ENCODE measurements at regions not wholly inside any gene's neighbourhood (a gene's known extent, or its start where the extent isn't known, plus 50 kb on each side); places are given as distances from the start of the nearest gene placed in this dataset.

- DNase-seq (ENCODE audit: low spot score) (no peak), ATAC-seq (ENCODE audit: insufficient number of reproducible peaks, low FRiP score, low read depth) (no peak)
- H3K4me1 ChIP-seq (ENCODE audit: control insufficient read depth in 1 of 2, low read depth in 2 of 2): no peaks in the 10 kb centered on the region
- peaks cover 8% of the 10 kb centered on the region for H3K9me3 ChIP-seq
- no peaks in the 10 kb centered on the region for H3K36me3 ChIP-seq
- H3K27me3 ChIP-seq (replicated peaks; ENCODE audit: insufficient read depth): no peaks in the 10 kb centered on the region
- no peak overlapping the region for H3K27ac ChIP-seq
- no peak for TF ChIP-seq CTCF (IDR thresholded peaks at IDR 0.05)
- no peak overlapping the region for H3K4me3 ChIP-seq
These were observed 232.8 kb downstream of the MYLK4 start for GRCh38 chr6:2517855-2518473.

GRCh38 chr6:2517401-2517800 lies 233.3 kb downstream of the MYLK4 start:
- peaks cover 8% of the 10 kb centered on the region for H3K9me3 ChIP-seq
- H3K27ac ChIP-seq: no peak overlapping the region
- ATAC-seq (ENCODE audit: insufficient number of reproducible peaks, low FRiP score, low read depth) (no peak), DNase-seq (ENCODE audit: low spot score) (no peak)
- no peaks in the 10 kb centered on the region for H3K27me3 ChIP-seq (replicated peaks; ENCODE audit: insufficient read depth)
- TF ChIP-seq CTCF (IDR thresholded peaks at IDR 0.05): no peak
- no peaks in the 10 kb centered on the region for H3K36me3 ChIP-seq
- H3K4me3 ChIP-seq: no peak overlapping the region
- H3K4me1 ChIP-seq (ENCODE audit: control insufficient read depth in 1 of 2, low read depth in 2 of 2): no peaks in the 10 kb centered on the region

- H3K36me3 ChIP-seq: no peaks in the 10 kb centered on the region
- no peak for TF ChIP-seq CTCF (IDR thresholded peaks at IDR 0.05)
- no peak overlapping the region for H3K27ac ChIP-seq
- H3K9me3 ChIP-seq: peaks cover 8% of the 10 kb centered on the region
- no peaks in the 10 kb centered on the region for H3K27me3 ChIP-seq (replicated peaks; ENCODE audit: insufficient read depth)
- no peak for ATAC-seq (ENCODE audit: insufficient number of reproducible peaks, low FRiP score, low read depth)
- H3K4me3 ChIP-seq: no peak overlapping the region
- no peak for DNase-seq (ENCODE audit: low spot score)
- no peaks in the 10 kb centered on the region for H3K4me1 ChIP-seq (ENCODE audit: control insufficient read depth in 1 of 2, low read depth in 2 of 2)
These were observed 234.7 kb downstream of the MYLK4 start for GRCh38 chr6:2516059-2516458.

GRCh38 chr6:2514965-2515543 lies 235.7 kb downstream of the MYLK4 start:
- Histone ChIP-seq H3K27me3 (replicated peaks; ENCODE audit: insufficient read depth) (no peaks in the 10 kb centered on the region), H3K36me3 (no peaks in the 10 kb centered on the region), H3K27ac (no peak overlapping the region), H3K4me1 (ENCODE audit: control insufficient read depth in 1 of 2, low read depth in 2 of 2) (no peaks in the 10 kb centered on the region), H3K4me3 (no peak overlapping the region), H3K9me3 (peaks cover 8% of the 10 kb centered on the region)
- ATAC-seq (ENCODE audit: insufficient number of reproducible peaks, low FRiP score, low read depth) (no peak), DNase-seq (ENCODE audit: low spot score) (no peak)
- no peak for TF ChIP-seq CTCF (IDR thresholded peaks at IDR 0.05)

GRCh38 chr6:2512802-2513201 lies 237.9 kb downstream of the MYLK4 start:
- Histone ChIP-seq H3K27ac (no peak overlapping the region), H3K4me3 (no peak overlapping the region), H3K9me3 (no peaks in the 10 kb centered on the region), H3K36me3 (no peaks in the 10 kb centered on the region), H3K4me1 (ENCODE audit: control insufficient read depth in 1 of 2, low read depth in 2 of 2) (peaks cover 0 to 4% of the 10 kb centered on the region in 2 donors), H3K27me3 (replicated peaks; ENCODE audit: insufficient read depth) (no peaks in the 10 kb centered on the region)
- ATAC-seq (ENCODE audit: insufficient number of reproducible peaks, low FRiP score, low read depth): no peak
- TF ChIP-seq CTCF (IDR thresholded peaks at IDR 0.05): no peak
- no peak for DNase-seq (ENCODE audit: low spot score)

Measured in thoracic aorta (tissue), 2 donors.